Sciatic nerve (tissue), 2 donors: ENCODE measurements at regions not wholly inside any gene's neighbourhood (a gene's known extent, or its start where the extent isn't known, plus 50 kb on each side); places are given as distances from the start of the nearest gene placed in this dataset.

Source experiments
- ATAC-seq: fragments of 200-7000 bp; cut with Tn5 transposase; one replicate; pipeline ENCODE4 v1.9.1; 2020; ENCODE audit warnings: mild to moderate bottlenecking, moderate library complexity
- DNase-seq: peaks from one replicate; pipeline ENCODE4 v3.0.0-alpha.2; 2020; ENCODE audit warnings: low spot score
- intact Hi-C: fragments of 100-400 bp; cut with DNase I; formaldehyde crosslinking; loops from one replicate; pipeline ENCODE4 v1.14.2; 2022
- donor health status: DM: no; HTN: no; CAD: no.
- donor health status: DM: no; HTN: no; CAD: no.

DNA sequence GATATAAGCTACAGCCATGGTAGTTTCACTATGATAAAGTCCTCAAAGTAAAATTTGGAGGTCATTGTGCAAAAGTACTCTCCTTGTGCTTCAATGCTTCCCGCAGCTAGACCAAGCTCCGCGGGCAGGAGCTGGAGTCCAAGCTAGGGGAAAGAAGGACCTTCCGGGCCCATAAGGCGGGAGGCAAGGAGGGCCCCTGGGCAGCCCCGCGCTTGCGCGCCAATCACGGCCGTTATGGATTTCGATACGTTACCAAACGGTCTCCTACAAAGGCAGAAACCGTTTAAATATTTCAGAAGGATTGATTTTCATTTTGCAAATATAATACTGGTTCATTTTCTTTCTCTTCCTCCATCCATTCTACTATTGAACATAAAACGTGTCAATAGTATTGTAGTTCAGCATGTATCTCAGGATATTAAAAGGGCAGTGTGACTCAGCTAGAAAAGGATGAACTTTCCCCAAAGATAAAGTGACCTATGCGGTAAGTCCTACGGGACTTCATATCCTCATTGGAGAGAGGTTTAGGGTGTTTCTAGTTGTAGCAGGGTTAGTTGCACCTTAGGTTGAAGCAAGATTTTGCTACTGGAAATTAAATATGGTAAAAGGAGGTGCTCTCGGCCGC is 128.0 kb downstream of the KIF20B start:
- intact Hi-C loops: no loop called here
- DNase-seq: no peak
- ATAC-seq: no peak

GRCh38 chr10:89829887-89830269 is 128.5 kb downstream of the KIF20B start:
- no peak for DNase-seq
- intact Hi-C loops: loop anchor here (5.0 kb wide), 1 partner anchor 563 kb away; no protein-coding TSS in a partner anchor
- peak; percentile 51 for ATAC-seq

- no peak for DNase-seq
- intact Hi-C loops: loop anchor here (5.0 kb wide), 1 partner anchor 563 kb away; no protein-coding TSS in a partner anchor
- ATAC-seq: no peak
These were observed 129.2 kb downstream of the KIF20B start for GRCh38 chr10:89830624-89831023.

- intact Hi-C loops: no loop called here
- ATAC-seq (peak; percentile 48), DNase-seq (no peak)
These were observed 135.4 kb downstream of the KIF20B start for GRCh38 chr10:89836840-89837164.

- DNase-seq (no peak), ATAC-seq (peak; percentile 72)
- intact Hi-C loops: no loop called here
These were observed 136.0 kb downstream of the KIF20B start for GRCh38 chr10:89837165-89838043.

GRCh38 chr10:89838044-89838615 is 136.7 kb downstream of the KIF20B start:
- ATAC-seq (peak; percentile 44), DNase-seq (no peak)

DNA sequence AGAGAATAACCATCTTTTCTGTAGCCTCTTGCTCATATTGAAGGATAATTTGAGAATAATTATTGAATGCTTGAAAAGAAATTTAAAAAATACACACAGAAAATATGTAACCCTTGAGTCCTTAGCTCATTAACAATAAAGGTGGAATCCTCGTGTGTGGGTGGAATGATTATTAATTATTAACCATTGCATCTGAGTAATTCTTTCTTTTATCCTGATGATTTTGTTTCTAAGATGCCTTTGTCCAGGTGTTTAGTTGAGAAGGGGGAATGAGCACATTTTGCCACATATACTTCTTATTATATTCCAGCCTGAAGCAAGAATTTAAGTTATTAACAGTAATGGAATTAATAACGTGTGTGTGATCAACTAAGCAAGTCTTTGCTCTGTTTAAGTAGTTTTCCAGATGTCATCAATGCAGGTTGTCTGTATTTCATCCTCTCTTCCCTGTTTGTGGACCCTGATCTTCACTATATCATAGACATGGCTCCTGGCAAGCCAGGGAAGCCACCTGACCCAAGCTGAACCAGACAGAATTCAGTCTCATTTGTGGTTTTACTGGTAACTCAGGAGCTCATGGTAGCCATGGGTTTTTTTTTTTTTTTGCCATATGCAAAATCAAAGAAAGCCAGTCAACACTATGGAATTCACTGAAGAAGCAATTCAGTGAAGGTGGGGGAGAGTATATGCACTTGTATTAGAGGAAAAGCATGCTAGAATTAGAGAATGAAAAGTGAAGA is 144.3 kb downstream of the KIF20B start:
- intact Hi-C loops: no loop called here
- DNase-seq: no peak
- no peak for ATAC-seq

More at GRCh38 chr10:89838044-89838615, 136.7 kb downstream of the KIF20B start:
- intact Hi-C loops: no loop called here

GRCh38 chr10:89846281-89846630 is 144.9 kb downstream of the KIF20B start:
- intact Hi-C loops: no loop called here
- DNase-seq (no peak), ATAC-seq (no peak)

- DNase-seq (no peak), ATAC-seq (no peak)
- intact Hi-C loops: no loop called here
These were observed 145.4 kb downstream of the KIF20B start for GRCh38 chr10:89846786-89847185.

DNA sequence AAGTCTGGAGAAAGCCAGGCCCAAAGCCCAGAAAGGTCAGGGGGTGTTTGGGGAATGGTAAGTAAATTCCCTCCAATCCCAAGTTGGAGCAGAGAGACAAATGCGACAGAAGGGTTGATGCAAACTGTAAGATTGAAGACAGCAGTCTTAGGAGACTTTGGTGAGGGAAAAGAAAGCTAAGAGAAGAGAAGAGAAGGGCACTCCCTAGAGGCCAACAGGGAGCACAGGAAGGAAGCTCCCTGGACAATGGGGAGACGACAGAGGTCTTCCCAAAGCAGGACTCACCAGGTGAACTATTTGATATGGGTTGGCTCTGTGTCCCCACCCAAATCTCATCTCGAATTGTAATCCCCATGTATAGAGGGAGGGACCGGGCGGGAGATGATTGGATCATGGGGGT is 151.5 kb downstream of the KIF20B start:
- ATAC-seq (no peak), DNase-seq (no peak)
- intact Hi-C loops: no loop called here

DNA sequence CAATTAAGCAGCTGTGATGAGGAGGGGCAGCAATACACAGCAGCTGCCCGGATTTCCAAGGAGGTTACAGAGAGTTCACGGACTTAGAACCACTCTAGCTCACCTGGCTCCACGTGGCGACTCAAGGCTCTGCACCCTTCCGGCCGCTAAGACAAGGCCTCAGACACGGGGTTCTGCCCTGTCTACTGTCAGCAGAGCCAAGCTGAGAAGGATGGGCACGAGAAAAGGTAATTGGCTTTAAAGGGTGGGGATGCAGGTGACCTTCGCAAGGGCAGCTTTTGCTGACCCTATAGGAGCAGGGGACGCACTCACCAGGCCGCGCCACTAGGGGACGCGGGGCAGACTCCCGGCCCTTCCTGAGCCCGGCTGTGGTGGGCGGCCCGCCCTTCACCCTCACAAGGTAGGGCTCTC is 152.4 kb downstream of the KIF20B start:
- DNase-seq (no peak), ATAC-seq (no peak)
- intact Hi-C loops: no loop called here

- DNase-seq (no peak), ATAC-seq (no peak)
- intact Hi-C loops: no loop called here
These were observed 156.1 kb downstream of the KIF20B start for GRCh38 chr10:89857431-89858042.

DNA sequence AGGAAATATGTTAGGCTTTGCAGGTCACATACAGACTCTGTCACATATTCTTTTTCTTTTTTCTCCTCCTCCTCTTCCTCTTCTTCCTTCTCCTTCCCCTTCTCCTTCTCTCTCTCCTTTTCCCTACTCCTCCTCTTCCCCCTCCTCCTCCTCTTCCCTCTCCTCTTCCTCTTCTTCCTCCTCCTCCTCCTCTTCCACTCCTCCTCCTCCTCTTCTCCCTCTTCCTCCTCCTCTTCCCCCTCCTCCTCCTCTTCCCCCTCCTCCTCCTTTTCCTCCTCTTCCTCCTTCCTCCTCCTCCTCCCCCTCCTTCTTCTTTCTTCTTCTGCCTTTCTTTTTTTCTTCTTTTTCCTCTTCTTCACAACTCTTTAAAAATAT is 159.8 kb downstream of the KIF20B start:
- no peak for ATAC-seq
- intact Hi-C loops: no loop called here
- DNase-seq: no peak

- ATAC-seq (peak; percentile 48), DNase-seq (no peak)
- intact Hi-C loops: no loop called here
These were observed 160.4 kb downstream of the KIF20B start for GRCh38 chr10:89861584-89862301.

- no peak for DNase-seq
- intact Hi-C loops: no loop called here
- no peak for ATAC-seq
These were observed 166.6 kb downstream of the KIF20B start for GRCh38 chr10:89867964-89868363.

DNA sequence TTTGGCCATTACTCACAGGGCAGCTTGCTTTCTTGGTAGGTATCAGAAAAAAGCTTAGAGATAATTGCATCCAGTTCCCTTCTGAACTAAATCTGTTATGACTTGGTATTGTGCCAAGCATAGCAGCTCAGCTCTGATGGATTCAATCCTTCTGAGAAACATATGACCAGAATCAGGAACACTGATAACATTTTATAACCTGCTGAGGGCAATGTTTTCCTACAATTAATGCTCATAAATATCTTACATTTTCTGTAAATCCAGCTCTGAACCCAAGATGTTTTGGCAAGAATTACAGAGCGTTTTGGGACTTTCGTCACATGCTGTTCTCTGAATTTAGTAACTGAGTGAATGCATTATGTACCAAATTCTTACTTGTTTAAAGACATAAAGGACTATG is 167.8 kb downstream of the KIF20B start:
- DNase-seq (no peak), ATAC-seq (no peak)
- intact Hi-C loops: no loop called here

GRCh38 chr10:89869592-89870156 is 168.3 kb downstream of the KIF20B start:
- ATAC-seq: no peak
- intact Hi-C loops: no loop called here
- no peak for DNase-seq

DNA sequence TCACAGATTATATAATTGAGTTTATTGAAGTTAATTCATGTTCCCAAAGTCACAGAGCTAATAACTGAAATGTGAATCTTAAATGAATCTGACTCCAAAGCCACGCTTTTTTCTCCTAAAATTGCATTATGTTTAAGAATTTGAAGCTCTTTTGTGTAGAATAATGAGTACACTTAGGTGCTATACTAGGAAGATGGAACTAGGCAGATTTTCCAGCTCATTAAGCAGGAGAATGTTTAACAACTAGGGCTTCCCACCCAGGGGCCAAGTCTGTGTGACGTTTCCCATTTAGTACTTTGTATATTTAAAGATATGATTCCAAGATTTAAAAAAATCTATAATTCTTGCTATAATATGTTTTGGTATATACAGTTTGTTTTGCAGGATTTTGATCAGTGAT is 169.5 kb downstream of the KIF20B start:
- DNase-seq (no peak), ATAC-seq (no peak)
- intact Hi-C loops: no loop called here
